SK-N-SH (cell line): ENCODE measurements at regions not wholly inside any gene's neighbourhood (a gene's known extent, or its start where the extent isn't known, plus 50 kb on each side); places are given as distances from the start of the nearest gene placed in this dataset.

ENCODE experiments used
- CTCF ChIA-PET: fragments of 300-600, 350-600 bp; formaldehyde crosslinking; extraction: SDS; loops from one replicate; lab custom pipeline; 2021; lab: Yijun Ruan, JAX
- POLR2A ChIA-PET: fragments of 350-600 bp; sonication (Branson Sonifier 250); formaldehyde crosslinking; extraction: SDS; loops from one replicate; lab custom pipeline; 2020; ENCODE audit warnings: antibody characterized with exemption, inconsistent platforms; lab: Yijun Ruan, JAX
- DNase-seq: peaks from one replicate; pipeline ENCODE4 v3.0.0; 2012
- H2AFZ ChIP-seq: fragments of 200-600 bp; sonication (generic); 2 replicates; pipeline ENCODE4 v1.8.1; 2016; ENCODE audit warnings: antibody characterized with exemption, mild to moderate bottlenecking, low read depth
- H3F3A ChIP-seq: fragments of 200-600 bp; sonication (generic); replicated peaks from 2 replicates; pipeline ENCODE3; 2016; ENCODE audit warnings: antibody characterized with exemption, mild to moderate bottlenecking; ENCODE audit not compliant: insufficient read depth
- H3K27ac ChIP-seq, 2 experiments: fragments of 200-500 bp in 1 of 2; fragments of 200-600 bp in 1 of 2; sonication (Bioruptor generic) in 1 of 2; sonication (generic), shearing (Covaris generic) in 1 of 2; 2 replicates each; pipeline versions ENCODE4 v1.5.1 to v1.6.1; 2014 to 2016; ENCODE audit warnings: low read depth in 2 of 2, inconsistent platforms in 1 of 2, low read length in 1 of 2, mild to moderate bottlenecking in 1 of 2, mixed read lengths in 1 of 2
- H3K27me3 ChIP-seq: fragments of 200-600 bp; sonication (generic), shearing (Covaris generic); 2 replicates; pipeline ENCODE4 v1.6.1; 2016; ENCODE audit warnings: mixed run types; ENCODE audit not compliant: insufficient read depth
- H3K36me3 ChIP-seq, 2 experiments: fragments of 200-500 bp in 1 of 2; fragments of 200-600 bp in 1 of 2; sonication (Bioruptor generic) in 1 of 2; sonication (generic) in 1 of 2; replicated peaks in 1 of 2; 2 replicates each; pipeline versions ENCODE3 to v1.5.1; 2014 to 2016; ENCODE audit warnings: low read length in 1 of 2, mild to moderate bottlenecking in 1 of 2; ENCODE audit not compliant: insufficient read depth in 2 of 2, control insufficient read depth in 1 of 2
- H3K4me1 ChIP-seq, 2 experiments: fragments of 200-500 bp in 1 of 2; fragments of 200-600 bp in 1 of 2; sonication (Bioruptor generic) in 1 of 2; sonication (generic), shearing (Covaris generic) in 1 of 2; 2 replicates each; pipeline versions ENCODE4 v1.5.1 to v1.6.1; 2014 to 2016; ENCODE audit warnings: low read depth in 1 of 2, low read length in 1 of 2, mixed run types in 1 of 2; ENCODE audit not compliant: insufficient read depth in 2 of 2, control insufficient read depth in 1 of 2
- H3K4me2 ChIP-seq: fragments of 200-600 bp; sonication (generic), shearing (Covaris generic); 2 replicates; pipeline ENCODE4 v1.6.1; 2017; ENCODE audit warnings: mixed run types
- H3K4me3 ChIP-seq, 2 experiments: fragments of 200-500 bp in 1 of 2; fragments of 200-600 bp in 1 of 2; sonication (Bioruptor generic) in 1 of 2; sonication (generic), shearing (Covaris generic) in 1 of 2; 2 replicates each; pipeline versions ENCODE4 v1.5.1 to v1.8.1; 2014 to 2016; ENCODE audit warnings: low read depth in 2 of 2, inconsistent platforms in 1 of 2, low read length in 1 of 2, mild to moderate bottlenecking in 1 of 2, mixed read lengths in 1 of 2, moderate library complexity in 1 of 2
- H3K79me2 ChIP-seq: fragments of 200-600 bp; sonication (generic); 2 replicates; pipeline ENCODE4 v1.8.1; 2017; ENCODE audit warnings: mild to moderate bottlenecking; ENCODE audit not compliant: insufficient read depth
- H3K9ac ChIP-seq: fragments of 200-600 bp; sonication (generic); 2 replicates; pipeline ENCODE4 v1.6.1; 2017; ENCODE audit warnings: mixed run types
- H3K9me2 ChIP-seq: fragments of 200-600 bp; sonication (generic); 2 replicates; pipeline ENCODE4 v1.6.1; 2017; ENCODE audit warnings: mixed run types
- H3K9me3 ChIP-seq: fragments of 200-600 bp; sonication (generic); 2 replicates; pipeline ENCODE4 v1.6.1; 2017; ENCODE audit warnings: mixed run types, mild to moderate bottlenecking, moderate library complexity
- H4K20me1 ChIP-seq: fragments of 200-600 bp; sonication (generic); 2 replicates; pipeline ENCODE4 v1.6.1; 2017; ENCODE audit warnings: mild to moderate bottlenecking, mixed run types; ENCODE audit not compliant: insufficient read depth
- CHD2 ChIP-seq: fragments of 150-350 bp; IDR thresholded peaks from 2 replicates; pipeline ENCODE4 v1.6.1; 2018; ENCODE audit warnings: low read length; ENCODE audit not compliant: partially characterized antibody
- ELF1 ChIP-seq: IDR thresholded peaks from 2 replicates; pipeline ENCODE4 v1.4.0; 2012
- EP300 ChIP-seq, 2 experiments: IDR thresholded peaks; 2 replicates each; pipeline versions ENCODE4 v1.4.0 to v1.6.1; 2012; ENCODE audit warnings: borderline replicate concordance in 1 of 2, low read depth in 1 of 2, low read length in 1 of 2
- EZH2phosphoT487 ChIP-seq: fragments of 200-600 bp; sonication (generic); IDR thresholded peaks from 2 replicates; pipeline ENCODE4 v1.6.1; 2017; ENCODE audit warnings: low read depth, mixed run types, mild to moderate bottlenecking, antibody characterized with exemption, moderate library complexity, borderline replicate concordance
- FOSL2 ChIP-seq: IDR thresholded peaks from 2 replicates; pipeline ENCODE4 v1.4.0; 2012; ENCODE audit warnings: low read depth, mild to moderate bottlenecking, moderate library complexity, borderline replicate concordance
- FOXM1 ChIP-seq: IDR thresholded peaks from 2 replicates; pipeline ENCODE4 v1.4.0; 2012; ENCODE audit warnings: low read depth, mild to moderate bottlenecking
- IRF3 ChIP-seq: fragments of 150-350 bp; IDR thresholded peaks from 2 replicates; pipeline ENCODE4 v1.6.1; 2016; ENCODE audit warnings: mild to moderate bottlenecking, low read depth, low read length
- JUND ChIP-seq: IDR thresholded peaks from 2 replicates; pipeline ENCODE4 v1.4.0; 2012
- MEF2A ChIP-seq: IDR thresholded peaks from 2 replicates; pipeline ENCODE4 v1.4.0; 2012; ENCODE audit warnings: low read depth, borderline replicate concordance
- POLR2AphosphoS5 ChIP-seq: IDR thresholded peaks from 2 replicates; pipeline ENCODE4 v1.6.1; 2012; ENCODE audit warnings: low read depth, low read length
- RAD21 ChIP-seq: IDR thresholded peaks from 2 replicates; pipeline ENCODE4 v1.6.1; 2012; ENCODE audit warnings: mild to moderate bottlenecking, low read length
- REST ChIP-seq: IDR thresholded peaks from 2 replicates; pipeline ENCODE4 v1.6.1; 2012; ENCODE audit warnings: mild to moderate bottlenecking, low read depth, low read length, moderate library complexity
- RXRA ChIP-seq: IDR thresholded peaks from 2 replicates; pipeline ENCODE4 v1.4.0; 2012; ENCODE audit warnings: low read depth, mild to moderate bottlenecking, borderline replicate concordance
- SIN3A ChIP-seq: IDR thresholded peaks from 2 replicates; pipeline ENCODE4 v1.6.1; 2012; ENCODE audit warnings: low read depth, mild to moderate bottlenecking, low read length, moderate library complexity, borderline replicate concordance
- SMC3 ChIP-seq: IDR thresholded peaks from 2 replicates; pipeline ENCODE4 v1.6.1; 2012; ENCODE audit warnings: low read depth, low read length, improper control_type of control experiment
- TCF12 ChIP-seq: IDR thresholded peaks from 2 replicates; pipeline ENCODE4 v1.4.0; 2012
- USF2 ChIP-seq: fragments of 150-350 bp; IDR thresholded peaks from 2 replicates; pipeline ENCODE4 v1.6.1; 2017; ENCODE audit warnings: antibody characterized with exemption, low read length, low read depth, borderline replicate concordance
- YY1 ChIP-seq: IDR thresholded peaks from 2 replicates; pipeline ENCODE4 v1.4.0; 2012; ENCODE audit warnings: low read depth, mild to moderate bottlenecking
- ZBTB33 ChIP-seq: IDR thresholded peaks from 2 replicates; pipeline ENCODE4 v1.4.0; 2012; ENCODE audit warnings: low read depth, borderline replicate concordance
- WGBS: methylation state at CpG from one replicate; pipeline ENCODE4 v1.1.6; 2017; ENCODE audit warnings: low lambda C conversion rate; 5-methylcytosine and 5-hydroxymethylcytosine counted together

- no peaks in the 10 kb centered on the region for H3K9me3 ChIP-seq
- H3K9ac ChIP-seq: no peak overlapping the region
- no peak for DNase-seq
- ChIA-PET POLR2A (no interaction called here), CTCF (no interaction called here)
- no peak for TF ChIP-seq POLR2AphosphoS5
- no peak for TF ChIP-seq SMC3
- TF ChIP-seq CHD2: no peak
- no peak for TF ChIP-seq EP300 (IDR thresholded peaks at IDR 0.05; ENCODE audit: borderline replicate concordance in 1 of 2, low read depth in 1 of 2, low read length in 1 of 2)
- no peak for TF ChIP-seq FOXM1
- WGBS: 50% methylated on average over 23 of the region's 29 CpGs
- H3K9me2 ChIP-seq: no peaks in the 10 kb centered on the region
- no peaks in the 10 kb centered on the region for H4K20me1 ChIP-seq
- H2AFZ ChIP-seq: no peak overlapping the region
- no peak overlapping the region for H3K27ac ChIP-seq
- no peaks in the 10 kb centered on the region for H3K36me3 ChIP-seq
- H3K4me2 ChIP-seq: no peak overlapping the region
- no peak overlapping the region for H3K4me3 ChIP-seq
- H3F3A ChIP-seq: no peaks in the 10 kb centered on the region
- no peaks in the 10 kb centered on the region for H3K79me2 ChIP-seq
- no peaks in the 10 kb centered on the region for H3K4me1 ChIP-seq
- no peaks in the 10 kb centered on the region for H3K27me3 ChIP-seq
These were observed 59.6 kb upstream of the AFDN start for GRCh38 chr6:167766986-167767714.

- Histone ChIP-seq H3K79me2 (no peaks in the 10 kb centered on the region), H3F3A (no peaks in the 10 kb centered on the region), H3K9me2 (no peaks in the 10 kb centered on the region), H3K4me1 (no peaks in the 10 kb centered on the region), H4K20me1 (no peaks in the 10 kb centered on the region), H3K27ac (no peak overlapping the region), H3K9me3 (no peaks in the 10 kb centered on the region), H3K4me3 (no peak overlapping the region), H3K27me3 (no peaks in the 10 kb centered on the region), H3K36me3 (no peaks in the 10 kb centered on the region), H2AFZ (no peak overlapping the region), H3K4me2 (no peak overlapping the region), H3K9ac (no peak overlapping the region)
- WGBS: 64% methylated on average over 12 of the region's 13 CpGs
- ChIA-PET POLR2A (no interaction called here), CTCF (no interaction called here)
- TF ChIP-seq CHD2: no peak
- TF ChIP-seq SIN3A: no peak
- TF ChIP-seq TCF12: no peak
- no peak for TF ChIP-seq FOSL2
- no peak for TF ChIP-seq RAD21
- no peak for TF ChIP-seq POLR2AphosphoS5
- TF ChIP-seq IRF3: no peak
- TF ChIP-seq ZBTB33: no peak
- no peak for TF ChIP-seq RXRA
- TF ChIP-seq ELF1: no peak
- no peak for TF ChIP-seq JUND
- no peak for TF ChIP-seq USF2
- no peak for TF ChIP-seq EZH2phosphoT487
- TF ChIP-seq MEF2A: no peak
- no peak for TF ChIP-seq YY1
- no peak for TF ChIP-seq FOXM1
- TF ChIP-seq REST: no peak
- DNase-seq: no peak
These were observed 59.0 kb upstream of the AFDN start for GRCh38 chr6:167767715-167768107.
